ENCODE measurements at regions not wholly inside any gene's neighbourhood (a gene's known extent, or its start where the extent isn't known, plus 50 kb on each side); places are given as distances from the start of the nearest gene placed in this dataset.
A peak's percentile ranks its signal among the peaks of the same experiment; 100 is the strongest.

DNA sequence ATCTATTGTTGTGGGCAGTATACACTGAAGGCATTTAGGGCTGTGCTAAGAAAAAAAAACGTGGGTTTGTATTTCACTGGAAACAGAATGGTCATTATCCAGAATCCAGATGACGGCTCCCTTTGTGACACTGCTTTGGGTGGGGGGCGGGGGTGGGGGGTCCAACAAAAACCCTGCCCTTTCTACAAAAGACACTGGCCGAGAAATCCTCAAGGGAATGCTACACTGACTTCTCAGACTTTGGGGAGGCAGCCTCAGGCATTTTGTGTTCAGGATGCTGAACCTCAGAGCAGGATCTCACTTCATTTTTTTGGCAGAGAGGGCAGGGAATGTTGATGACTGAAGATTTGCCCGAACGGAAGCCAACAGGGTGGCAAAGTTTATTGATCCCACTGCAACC, 417.1 kb downstream of the HRH4 start:
- FAIRE-seq (no peak), DNase-seq (ENCODE audit: insufficient read length, low spot score) (no peak)
- TF ChIP-seq, protein P1, sequence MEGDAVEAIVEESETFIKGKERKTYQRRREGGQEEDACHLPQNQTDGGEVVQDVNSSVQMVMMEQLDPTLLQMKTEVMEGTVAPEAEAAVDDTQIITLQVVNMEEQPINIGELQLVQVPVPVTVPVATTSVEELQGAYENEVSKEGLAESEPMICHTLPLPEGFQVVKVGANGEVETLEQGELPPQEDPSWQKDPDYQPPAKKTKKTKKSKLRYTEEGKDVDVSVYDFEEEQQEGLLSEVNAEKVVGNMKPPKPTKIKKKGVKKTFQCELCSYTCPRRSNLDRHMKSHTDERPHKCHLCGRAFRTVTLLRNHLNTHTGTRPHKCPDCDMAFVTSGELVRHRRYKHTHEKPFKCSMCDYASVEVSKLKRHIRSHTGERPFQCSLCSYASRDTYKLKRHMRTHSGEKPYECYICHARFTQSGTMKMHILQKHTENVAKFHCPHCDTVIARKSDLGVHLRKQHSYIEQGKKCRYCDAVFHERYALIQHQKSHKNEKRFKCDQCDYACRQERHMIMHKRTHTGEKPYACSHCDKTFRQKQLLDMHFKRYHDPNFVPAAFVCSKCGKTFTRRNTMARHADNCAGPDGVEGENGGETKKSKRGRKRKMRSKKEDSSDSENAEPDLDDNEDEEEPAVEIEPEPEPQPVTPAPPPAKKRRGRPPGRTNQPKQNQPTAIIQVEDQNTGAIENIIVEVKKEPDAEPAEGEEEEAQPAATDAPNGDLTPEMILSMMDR (IDR thresholded peaks at IDR 0.05; ENCODE audit: insufficient read depth, missing control alignments): no peak

- DNase-seq (ENCODE audit: insufficient read length, low spot score) (no peak), FAIRE-seq (peak; percentile 11)
- TF ChIP-seq, protein P1 (IDR thresholded peaks at IDR 0.05; ENCODE audit: insufficient read depth, missing control alignments): peak; percentile 37
Measured at GRCh38 chr18:24878289-24878688, 417.9 kb downstream of the HRH4 start.

- DNase-seq (ENCODE audit: insufficient read length, low spot score): no peak
- FAIRE-seq: no peak
- TF ChIP-seq, protein P1 (IDR thresholded peaks at IDR 0.05; ENCODE audit: insufficient read depth, missing control alignments): no peak
Measured at GRCh38 chr18:24885276-24885675, 424.8 kb downstream of the HRH4 start.

- no peak for DNase-seq (ENCODE audit: insufficient read length, low spot score)
- no peak for FAIRE-seq
- TF ChIP-seq, protein P1 (IDR thresholded peaks at IDR 0.05; ENCODE audit: insufficient read depth, missing control alignments): no peak
Measured at GRCh38 chr18:24894880-24895279, 434.4 kb downstream of the HRH4 start.

DNA sequence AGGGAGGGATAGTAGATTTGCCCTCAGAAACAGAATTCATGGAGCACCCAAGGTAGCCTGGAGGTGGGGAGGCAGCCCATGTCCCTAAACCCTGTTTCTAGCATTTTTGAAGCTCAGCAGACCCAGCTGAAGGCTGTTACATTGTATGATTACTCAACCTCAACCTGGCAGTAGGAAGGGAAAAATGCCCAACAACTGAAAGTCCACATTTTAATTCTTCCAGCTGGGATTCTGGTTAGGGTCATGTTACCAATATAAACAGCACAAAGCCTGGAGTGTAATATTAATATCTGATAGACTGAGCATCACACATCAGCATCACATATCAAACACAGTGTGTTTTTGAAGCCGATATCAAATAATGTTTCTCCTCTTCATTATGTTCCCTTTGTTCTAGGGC, 437.0 kb downstream of the HRH4 start:
- FAIRE-seq (no peak), DNase-seq (ENCODE audit: insufficient read length, low spot score) (no peak)
- TF ChIP-seq, protein P1 (IDR thresholded peaks at IDR 0.05; ENCODE audit: insufficient read depth, missing control alignments): no peak

- TF ChIP-seq, protein P1 (IDR thresholded peaks at IDR 0.05; ENCODE audit: insufficient read depth, missing control alignments): no peak
- FAIRE-seq: no peak
- DNase-seq (ENCODE audit: insufficient read length, low spot score): no peak
Measured at GRCh38 chr18:24910221-24910620, 441.7 kb downstream of the ZNF521 start.

DNA sequence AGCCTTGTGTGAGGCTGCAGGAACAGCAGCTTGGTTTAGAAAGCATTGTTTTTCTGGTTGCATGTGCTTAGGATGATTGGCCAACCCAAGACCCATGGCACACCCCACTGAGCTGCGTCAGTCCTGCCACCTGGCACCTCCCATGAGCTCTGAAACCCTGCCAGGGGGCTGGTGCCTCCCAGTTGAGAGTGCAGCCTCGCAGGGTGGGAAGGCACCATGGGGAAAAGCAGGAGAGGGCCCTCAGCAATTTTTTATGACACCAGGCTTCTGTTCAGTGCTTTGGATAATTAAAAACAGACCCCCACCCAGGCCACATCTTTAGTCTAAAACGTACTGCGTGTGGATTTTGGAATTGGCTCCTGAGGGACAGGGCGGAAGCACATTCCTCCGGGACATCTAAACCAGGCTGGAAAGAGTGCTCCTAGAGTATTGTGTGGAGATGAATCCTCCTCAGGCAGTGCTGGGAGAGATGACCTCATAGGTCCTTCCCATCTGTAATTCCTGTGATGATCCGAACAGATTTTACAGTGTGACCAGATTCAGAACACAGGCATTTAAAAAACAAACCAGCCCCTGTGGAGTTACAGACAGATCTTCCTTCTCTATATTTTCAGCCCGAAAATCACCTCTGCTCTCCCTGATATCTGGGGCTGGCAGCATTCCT, 438.3 kb downstream of the ZNF521 start:
- no peak for FAIRE-seq
- TF ChIP-seq, protein P1 (IDR thresholded peaks at IDR 0.05; ENCODE audit: insufficient read depth, missing control alignments): no peak
- DNase-seq (ENCODE audit: insufficient read length, low spot score): no peak

All from D721Med (cell line).